Endothelial cell of umbilical vein (primary cell): ENCODE measurements at regions not wholly inside any gene's neighbourhood (a gene's known extent, or its start where the extent isn't known, plus 50 kb on each side); places are given as distances from the start of the nearest gene placed in this dataset.

Source experiments
- BruUV-seq: library from RNA; stranded (reverse); fragments of 400-500 nt; replicated peaks from 2 replicates; lab custom pipeline; 2021; lab: Mats Ljungman, UMichigan
- CTCF ChIA-PET: fragments of 300-600, 350-600 bp; sonication (Branson Sonifier 250); formaldehyde crosslinking; loops from one replicate; lab custom pipeline; 2021; ENCODE audit warnings: antibody characterized with exemption, inconsistent platforms; lab: Charles Lee
- POLR2A ChIA-PET: fragments of 300-600, 350-600 bp; sonication (Branson Sonifier 250); formaldehyde crosslinking; loops from one replicate; lab custom pipeline; 2021; ENCODE audit warnings: antibody characterized with exemption, inconsistent platforms; lab: Charles Lee
- DNase-seq: peaks from one replicate; pipeline ENCODE4 v3.0.0-alpha.2; 2011; ENCODE audit warnings: low read depth, low spot score
- FAIRE-seq: peaks from 2 replicates; lab custom pipeline; 2011; peaks lifted over from hg19 to GRCh38; lab: Jason Lieb, UNC
- H2AFZ ChIP-seq: 2 replicates; pipeline ENCODE4 v1.6.0; 2012; ENCODE audit warnings: low read depth, low read length, control low read depth, inconsistent platforms
- H3K27ac ChIP-seq: 2 replicates; pipeline ENCODE4 v1.5.1; 2011; ENCODE audit warnings: low read depth, mild to moderate bottlenecking, control low read depth, low read length, moderate library complexity; ENCODE audit not compliant: insufficient read depth
- H3K27me3 ChIP-seq, 2 experiments: 2 replicates each; pipeline versions ENCODE4 v1.6.0 to v1.6.1; 2011; ENCODE audit warnings: low read length in 2 of 2, mixed read lengths in 1 of 2; ENCODE audit not compliant: control insufficient read depth in 2 of 2, insufficient read depth in 2 of 2
- H3K36me3 ChIP-seq, 2 experiments: 2 replicates in 1 of 2; 3 replicates in 1 of 2; pipeline ENCODE4 v1.5.1; 2011; ENCODE audit warnings: low read length in 2 of 2, mild to moderate bottlenecking in 1 of 2, moderate library complexity in 1 of 2; ENCODE audit not compliant: control insufficient read depth in 2 of 2, insufficient read depth in 2 of 2; ENCODE audit errors: extremely low read depth in 1 of 2
- H3K4me1 ChIP-seq: 3 replicates; pipeline ENCODE4 v1.5.1; 2011; ENCODE audit warnings: mild to moderate bottlenecking, low read length; ENCODE audit not compliant: control insufficient read depth, insufficient read depth; ENCODE audit errors: extremely low read depth
- H3K4me2 ChIP-seq: 2 replicates; pipeline ENCODE4 v1.6.1; 2011; ENCODE audit warnings: low read length, control low read depth, mixed read lengths; ENCODE audit not compliant: insufficient read depth
- H3K4me3 ChIP-seq, 3 experiments: fragments of 200-600 bp in 1 of 3; sonication (generic), shearing (Covaris generic) in 1 of 3; replicated peaks in 1 of 3; 2 replicates each; pipeline ENCODE4 v1.5.1; 2011 to 2016; ENCODE audit warnings: control low read depth in 3 of 3, low read length in 3 of 3, mild to moderate bottlenecking in 2 of 3, inconsistent platforms in 1 of 3, low read depth in 1 of 3, moderate library complexity in 1 of 3; ENCODE audit not compliant: insufficient read depth in 1 of 3
- H3K79me2 ChIP-seq: 2 replicates; pipeline ENCODE4 v1.6.0; 2012; ENCODE audit warnings: low read length, inconsistent platforms; ENCODE audit not compliant: control insufficient read depth, insufficient read depth
- H3K9ac ChIP-seq: replicated peaks from 2 replicates; pipeline ENCODE3; 2011; ENCODE audit warnings: low read length, control low read depth; ENCODE audit not compliant: insufficient read depth; ENCODE audit errors: extremely low read depth
- H3K9me1 ChIP-seq: replicated peaks from 3 replicates; pipeline ENCODE4 v1.6.0; 2011; ENCODE audit warnings: mild to moderate bottlenecking, low read length; ENCODE audit not compliant: control insufficient read depth, insufficient read depth; ENCODE audit errors: extremely low read depth
- H3K9me3 ChIP-seq: replicated peaks from 2 replicates; pipeline ENCODE4 v1.5.1; 2012; ENCODE audit warnings: low read length, inconsistent platforms; ENCODE audit not compliant: control insufficient read depth, insufficient read depth
- H4K20me1 ChIP-seq: replicated peaks from 2 replicates; pipeline ENCODE3; 2011; ENCODE audit warnings: mild to moderate bottlenecking, low read length; ENCODE audit not compliant: control insufficient read depth, insufficient read depth; ENCODE audit errors: extremely low read depth
- EZH2 ChIP-seq: IDR thresholded peaks from 2 replicates; pipeline ENCODE4 v1.6.1; 2012; ENCODE audit warnings: borderline replicate concordance, low read depth, mild to moderate bottlenecking, moderate library complexity, low read length, inconsistent platforms; ENCODE audit not compliant: severe bottlenecking
- FOS ChIP-seq: IDR thresholded peaks from 2 replicates; pipeline ENCODE4 v1.6.1; 2011; ENCODE audit warnings: mild to moderate bottlenecking, low read length, moderate library complexity, borderline replicate concordance; ENCODE audit not compliant: insufficient read depth
- GATA2 ChIP-seq: IDR thresholded peaks from 2 replicates; pipeline ENCODE4 v1.7.0; 2011; ENCODE audit warnings: low read depth, mild to moderate bottlenecking, moderate library complexity, mixed read lengths, low read length; ENCODE audit not compliant: insufficient read length, insufficient read depth
- JUN ChIP-seq: IDR thresholded peaks from 2 replicates; pipeline ENCODE4 v1.6.1; 2011; ENCODE audit warnings: borderline replicate concordance, low read depth; ENCODE audit not compliant: insufficient read length, insufficient read depth
- MYC ChIP-seq: IDR thresholded peaks from one replicate; pipeline ENCODE4 v1.6.1; 2011; ENCODE audit warnings: mild to moderate bottlenecking, low read depth, low read length
- POLR2A ChIP-seq: IDR thresholded peaks from 2 replicates; pipeline ENCODE4 v1.6.1; 2012; ENCODE audit warnings: low read depth, mild to moderate bottlenecking, control low read depth, low read length
- POLR2AphosphoS5 ChIP-seq: IDR thresholded peaks from 2 replicates; pipeline ENCODE4 v1.6.1; 2012; ENCODE audit warnings: low read depth, mild to moderate bottlenecking, control low read depth, low read length, moderate library complexity; ENCODE audit not compliant: insufficient read depth
- dilution Hi-C: fragments of 300-500 bp; cut with MboI; formaldehyde crosslinking; loops from one replicate; pipeline ENCODE4 v1.15.0; 2019; ENCODE audit warnings: low sequenced_read_pairs; ENCODE audit not compliant: extremely low pct_ligation_motif_present
- intact Hi-C: fragments of 100-400 bp; cut with micrococcal nuclease; formaldehyde crosslinking; loops from one replicate; pipeline ENCODE4 v1.10.0; 2022
- TF ChIP-seq, protein P1 (sequence below), 2 donors: IDR thresholded peaks; 1 replicate in 1 of 2; 2 replicates in 1 of 2; pipeline ENCODE4 v1.5.1; 2011; ENCODE audit warnings: low read length in 2 of 2, mild to moderate bottlenecking in 2 of 2, moderate library complexity in 2 of 2, control low read depth in 1 of 2, inconsistent platforms in 1 of 2, low read depth in 1 of 2; ENCODE audit not compliant: insufficient read depth in 1 of 2; ENCODE audit errors: extremely low read depth in 1 of 2
- TF ChIP-seq, protein P2 (sequence below): IDR thresholded peaks from 2 replicates; pipeline ENCODE4 v1.6.1; 2011; ENCODE audit not compliant: insufficient read depth, insufficient read length

GRCh38 chr2:60066096-60066839 is 487.2 kb downstream of the BCL11A start:
- Histone ChIP-seq H3K4me3 (no peak overlapping the region), H3K27ac (no peak overlapping the region), H3K9me3 (peaks cover 3% of the 10 kb centered on the region), H3K27me3 (no peaks in the 10 kb centered on the region), H3K4me1 (no peaks in the 10 kb centered on the region), H3K79me2 (no peaks in the 10 kb centered on the region), H2AFZ (no peak overlapping the region), H4K20me1 (no peaks in the 10 kb centered on the region), H3K9me1 (no peaks in the 10 kb centered on the region), H3K4me2 (no peak overlapping the region), H3K9ac (no peak overlapping the region), H3K36me3 (no peaks in the 10 kb centered on the region)
- DNase-seq, result no peak
- ChIA-PET CTCF (no interaction called here), POLR2A (no interaction called here)
- no TSS peak for BruUV-seq
- FAIRE-seq, result no peak
- dilution Hi-C loops, result no loop called here
- TF ChIP-seq MYC (no peak), FOS (no peak), POLR2A (no peak), JUN (no peak), POLR2AphosphoS5 (no peak), GATA2 (no peak), EZH2 (no peak)
- TF ChIP-seq, protein P1, sequence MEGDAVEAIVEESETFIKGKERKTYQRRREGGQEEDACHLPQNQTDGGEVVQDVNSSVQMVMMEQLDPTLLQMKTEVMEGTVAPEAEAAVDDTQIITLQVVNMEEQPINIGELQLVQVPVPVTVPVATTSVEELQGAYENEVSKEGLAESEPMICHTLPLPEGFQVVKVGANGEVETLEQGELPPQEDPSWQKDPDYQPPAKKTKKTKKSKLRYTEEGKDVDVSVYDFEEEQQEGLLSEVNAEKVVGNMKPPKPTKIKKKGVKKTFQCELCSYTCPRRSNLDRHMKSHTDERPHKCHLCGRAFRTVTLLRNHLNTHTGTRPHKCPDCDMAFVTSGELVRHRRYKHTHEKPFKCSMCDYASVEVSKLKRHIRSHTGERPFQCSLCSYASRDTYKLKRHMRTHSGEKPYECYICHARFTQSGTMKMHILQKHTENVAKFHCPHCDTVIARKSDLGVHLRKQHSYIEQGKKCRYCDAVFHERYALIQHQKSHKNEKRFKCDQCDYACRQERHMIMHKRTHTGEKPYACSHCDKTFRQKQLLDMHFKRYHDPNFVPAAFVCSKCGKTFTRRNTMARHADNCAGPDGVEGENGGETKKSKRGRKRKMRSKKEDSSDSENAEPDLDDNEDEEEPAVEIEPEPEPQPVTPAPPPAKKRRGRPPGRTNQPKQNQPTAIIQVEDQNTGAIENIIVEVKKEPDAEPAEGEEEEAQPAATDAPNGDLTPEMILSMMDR (IDR thresholded peaks at IDR 0.05; ENCODE audit: extremely low read depth in 1 of 2, insufficient read depth in 1 of 2, low read depth in 1 of 2, low read length in 2 of 2), result no peak
- TF ChIP-seq, protein P2, sequence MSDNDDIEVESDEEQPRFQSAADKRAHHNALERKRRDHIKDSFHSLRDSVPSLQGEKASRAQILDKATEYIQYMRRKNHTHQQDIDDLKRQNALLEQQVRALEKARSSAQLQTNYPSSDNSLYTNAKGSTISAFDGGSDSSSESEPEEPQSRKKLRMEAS, result no peak
- intact Hi-C loops, result no loop called here
